NCI-H524 treated with DMSO at 0.1 percent for 48 hours (cell line): ENCODE measurements at regions not wholly inside any gene's neighbourhood (a gene's known extent, or its start where the extent isn't known, plus 50 kb on each side); places are given as distances from the start of the nearest gene placed in this dataset.

Source experiments
- DNase-seq: peaks from one replicate; lab custom pipeline; 2025; lab: John Stamatoyannopoulos, UW

DNA sequence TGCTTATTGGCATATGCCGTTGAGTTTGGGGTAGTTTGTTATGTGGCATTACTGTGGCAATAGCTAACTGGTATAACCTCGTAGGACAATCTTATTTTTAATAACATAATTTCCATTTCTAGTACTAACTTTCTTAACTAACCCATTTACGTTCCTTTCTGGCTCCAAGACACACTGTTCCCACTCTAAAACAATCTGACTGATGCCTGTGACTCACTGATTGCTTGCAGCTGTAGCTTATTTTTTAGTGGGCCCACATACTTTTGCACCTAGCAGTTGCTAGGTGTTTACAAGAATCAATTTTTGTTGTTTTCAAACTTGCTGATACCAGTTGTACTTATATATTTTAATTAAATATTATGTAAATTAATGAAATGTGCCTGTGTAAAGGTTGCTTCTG lies 52.2 kb downstream of the FAT3 start:
- DNase-seq: no peak

DNA sequence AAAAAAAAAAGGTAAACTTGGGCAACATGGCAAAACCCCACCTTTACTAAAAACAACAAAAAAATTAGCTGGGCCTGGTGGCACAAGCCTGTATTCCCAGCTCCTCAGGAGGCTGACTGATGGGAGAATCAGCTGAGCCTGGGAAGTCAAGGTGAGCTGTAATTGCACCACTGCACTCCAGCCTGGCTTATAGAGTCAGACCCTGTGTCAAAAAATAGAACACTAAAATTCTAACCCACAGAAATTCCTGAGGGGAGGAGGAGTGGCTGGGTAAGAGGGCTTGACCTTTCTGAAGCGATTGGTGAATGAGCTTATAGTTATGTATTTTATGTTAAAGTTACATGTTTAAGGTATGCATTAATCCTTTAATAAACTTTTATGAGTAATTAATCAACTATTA lies 53.3 kb downstream of the FAT3 start:
- no peak for DNase-seq

DNA sequence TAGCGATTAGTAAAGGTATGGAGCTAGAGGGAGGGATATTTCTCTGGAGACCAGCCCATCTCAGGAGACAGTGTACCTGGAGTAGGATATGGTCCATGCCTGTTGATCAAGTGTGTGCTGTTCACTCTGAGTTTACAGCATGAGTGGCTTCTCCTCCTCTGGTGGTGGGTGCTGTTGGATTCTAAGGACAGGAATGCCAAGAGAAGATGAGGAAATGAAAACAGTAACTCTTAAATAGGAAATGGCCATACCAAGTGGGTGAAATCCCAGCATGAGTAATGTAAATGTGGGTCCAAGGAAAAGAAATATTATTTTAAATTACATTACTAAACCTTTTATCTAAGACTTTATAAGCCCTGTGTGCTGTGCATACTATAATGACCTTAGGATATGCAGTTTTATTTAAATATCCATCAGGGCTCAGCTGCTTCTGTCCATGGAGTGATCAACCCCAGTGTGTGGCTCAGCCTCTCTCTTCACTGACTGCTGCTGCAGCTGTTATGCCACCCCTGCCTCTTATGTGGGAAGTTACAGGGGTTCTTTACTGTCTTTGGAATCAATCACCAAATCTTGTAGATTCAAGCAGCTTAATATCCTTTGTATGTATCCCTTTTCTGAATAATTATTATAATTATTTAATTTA lies 54.3 kb downstream of the FAT3 start:
- DNase-seq: no peak

DNA sequence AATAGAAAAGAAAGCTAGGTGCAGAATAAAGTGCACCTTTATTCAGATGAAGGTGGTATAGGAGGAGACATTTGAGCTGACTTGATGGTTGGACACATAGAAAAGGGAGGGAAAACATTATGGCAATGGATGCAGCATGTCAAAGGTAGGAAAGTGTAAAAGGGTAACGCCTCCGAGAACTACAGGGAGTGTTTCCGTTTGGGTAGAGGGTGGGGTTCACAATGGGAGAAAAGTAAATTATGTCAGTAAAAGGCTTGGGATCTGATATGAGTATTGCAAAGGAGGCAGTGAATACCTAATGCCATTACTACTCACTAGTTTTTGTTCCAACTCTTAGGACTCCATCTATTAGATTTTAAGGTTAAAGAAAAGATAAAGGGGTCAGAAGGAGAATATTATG lies 59.5 kb downstream of the FAT3 start:
- no peak for DNase-seq

GRCh38 chr11:92284558-92284957 lies 59.9 kb downstream of the FAT3 start:
- DNase-seq: no peak

- no peak for DNase-seq
These were observed 61.2 kb downstream of the FAT3 start for GRCh38 chr11:92285776-92286175.

DNA sequence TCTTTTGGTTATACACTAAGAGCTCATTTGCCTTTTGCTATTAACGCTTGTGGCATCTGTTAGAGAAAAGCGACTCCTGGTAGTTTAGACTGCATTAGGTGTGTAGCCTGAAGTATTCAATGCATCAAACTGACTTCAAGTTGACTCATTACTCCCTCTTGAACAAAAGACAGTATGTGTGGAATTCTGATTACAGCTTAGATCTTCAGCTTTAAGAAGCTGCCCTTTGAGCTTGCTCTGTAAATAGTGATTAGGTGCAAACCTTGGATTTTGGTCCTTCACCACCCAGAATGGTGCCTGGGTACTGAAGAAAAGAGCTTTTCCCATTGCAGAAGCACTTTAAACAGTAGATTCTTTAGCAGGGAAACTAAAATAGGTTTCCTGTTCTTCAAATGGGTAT lies 62.1 kb downstream of the FAT3 start:
- no peak for DNase-seq

DNA sequence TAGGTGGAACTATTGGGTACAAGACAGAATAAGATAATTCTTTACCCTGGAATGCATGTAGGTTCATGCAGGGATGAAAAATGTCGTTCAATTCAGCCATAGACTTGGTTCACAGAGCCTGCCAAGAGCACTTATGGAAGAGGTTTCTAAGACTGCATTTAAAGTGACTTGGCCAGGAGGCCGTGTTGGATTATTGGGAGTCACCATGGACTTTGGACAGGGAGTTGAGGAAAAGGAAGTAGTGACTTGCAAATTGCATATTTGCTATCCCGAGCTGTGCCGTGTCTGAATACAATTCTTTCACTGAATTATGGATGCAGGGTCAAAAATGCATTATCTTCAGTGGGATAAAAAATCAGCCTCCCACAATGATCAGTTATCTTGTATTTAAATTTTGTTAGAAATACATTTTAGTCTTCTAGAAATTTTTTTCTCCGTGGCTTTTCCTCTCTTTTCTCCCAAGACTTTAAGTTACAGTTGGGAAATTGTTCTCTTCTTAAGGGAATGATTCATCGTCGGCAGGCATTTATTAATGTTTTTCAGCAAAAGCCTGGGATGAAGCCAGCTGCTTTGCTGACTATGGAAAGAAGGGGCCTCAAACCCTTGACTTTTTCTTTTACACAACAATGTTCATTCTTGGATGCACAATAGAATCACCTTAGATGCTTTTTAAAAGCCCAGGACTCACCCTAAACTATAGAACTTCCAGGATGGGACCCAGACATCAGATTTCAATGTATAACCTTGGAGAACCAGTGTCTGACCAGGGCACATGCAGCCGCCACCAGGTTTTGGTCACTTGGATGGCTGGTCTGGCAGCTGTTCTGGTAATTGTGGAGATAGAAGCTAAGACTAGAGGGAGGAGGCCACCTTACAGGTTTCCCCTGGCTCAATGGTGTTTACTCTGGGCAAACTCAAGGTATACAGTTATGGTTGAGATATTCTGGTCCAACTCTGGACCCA lies 70.8 kb downstream of the FAT3 start:
- no peak for DNase-seq

GRCh38 chr11:92296138-92296515 lies 71.5 kb downstream of the FAT3 start:
- DNase-seq: no peak

DNA sequence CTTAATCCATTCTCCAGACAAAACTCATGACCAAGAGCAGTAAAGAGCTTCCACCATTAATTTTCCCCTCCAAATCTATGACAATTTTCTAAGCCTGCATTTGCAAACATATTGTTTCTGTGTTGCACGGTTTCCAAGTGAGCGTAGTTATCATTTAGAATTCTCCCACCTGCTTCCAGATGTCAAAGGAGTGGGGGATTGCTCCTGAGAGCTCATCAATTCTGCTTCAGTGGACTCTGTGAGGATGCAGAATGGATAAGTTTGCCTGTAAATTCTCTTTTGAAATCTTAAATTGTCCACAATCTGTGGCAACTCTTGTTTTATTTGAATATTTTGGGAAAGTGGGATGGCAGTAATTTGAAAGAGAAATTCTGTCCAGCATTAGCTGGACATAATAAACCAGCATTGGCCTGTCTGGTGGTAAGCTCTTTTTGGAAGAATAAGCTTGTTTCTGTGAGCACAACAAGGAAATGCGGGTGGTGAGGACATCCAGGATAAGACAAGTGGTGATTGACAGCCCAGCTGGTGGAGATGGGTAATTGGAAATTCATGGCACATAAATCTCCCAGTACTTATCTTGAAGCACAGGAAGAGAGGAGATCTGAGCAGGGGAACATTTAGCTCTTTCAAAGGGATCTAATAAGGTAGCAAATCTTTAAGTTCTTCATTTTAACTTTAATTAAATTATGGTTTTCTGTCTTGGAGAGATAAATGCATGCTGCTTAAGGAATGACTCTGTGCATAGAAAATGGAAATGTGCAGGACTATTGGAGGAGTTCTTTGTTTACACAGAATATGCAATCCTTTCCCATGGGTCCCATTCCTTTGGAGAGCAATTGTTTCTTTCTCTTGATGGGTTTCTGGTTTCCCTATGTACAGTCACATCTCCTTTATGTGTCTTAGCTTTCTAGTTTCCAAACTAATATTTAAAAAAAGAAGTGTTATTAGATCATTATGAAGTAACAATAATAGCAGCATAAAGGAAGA lies 73.2 kb downstream of the FAT3 start:
- DNase-seq: no peak

- no peak for DNase-seq
These were observed 76.3 kb downstream of the FAT3 start for GRCh38 chr11:92300876-92301275.

- DNase-seq: no peak
These were observed 78.2 kb downstream of the FAT3 start for GRCh38 chr11:92302770-92303169.

GRCh38 chr11:92304271-92304670 lies 79.7 kb downstream of the FAT3 start:
- DNase-seq: no peak

DNA sequence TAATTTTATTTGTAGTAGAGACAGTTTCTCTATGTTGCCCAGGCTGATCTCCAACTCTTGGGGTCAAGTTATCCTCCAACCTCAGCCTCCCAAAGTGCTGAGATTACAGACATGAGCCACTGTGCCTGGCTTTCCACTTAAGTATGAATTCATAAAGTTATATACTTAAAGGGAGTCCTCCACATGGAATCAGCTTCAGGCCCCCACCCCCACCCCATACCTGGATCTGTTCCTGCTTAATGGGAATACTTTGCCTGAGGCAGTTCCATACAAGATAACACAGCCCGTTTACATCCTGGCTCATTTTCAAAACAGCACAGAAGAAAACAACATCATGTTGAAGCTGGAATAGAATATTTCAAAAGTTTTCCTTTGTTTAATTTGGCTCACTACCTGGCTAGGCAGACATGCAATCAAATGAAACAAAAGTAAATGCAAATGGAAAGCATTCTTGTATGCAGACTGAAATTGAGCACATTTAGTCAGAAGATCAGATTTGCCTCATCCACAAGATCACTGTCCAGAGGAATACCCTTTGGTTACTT lies 82.4 kb downstream of the FAT3 start:
- DNase-seq: no peak

GRCh38 chr11:92308366-92308765 lies 83.7 kb downstream of the FAT3 start:
- no peak for DNase-seq

DNA sequence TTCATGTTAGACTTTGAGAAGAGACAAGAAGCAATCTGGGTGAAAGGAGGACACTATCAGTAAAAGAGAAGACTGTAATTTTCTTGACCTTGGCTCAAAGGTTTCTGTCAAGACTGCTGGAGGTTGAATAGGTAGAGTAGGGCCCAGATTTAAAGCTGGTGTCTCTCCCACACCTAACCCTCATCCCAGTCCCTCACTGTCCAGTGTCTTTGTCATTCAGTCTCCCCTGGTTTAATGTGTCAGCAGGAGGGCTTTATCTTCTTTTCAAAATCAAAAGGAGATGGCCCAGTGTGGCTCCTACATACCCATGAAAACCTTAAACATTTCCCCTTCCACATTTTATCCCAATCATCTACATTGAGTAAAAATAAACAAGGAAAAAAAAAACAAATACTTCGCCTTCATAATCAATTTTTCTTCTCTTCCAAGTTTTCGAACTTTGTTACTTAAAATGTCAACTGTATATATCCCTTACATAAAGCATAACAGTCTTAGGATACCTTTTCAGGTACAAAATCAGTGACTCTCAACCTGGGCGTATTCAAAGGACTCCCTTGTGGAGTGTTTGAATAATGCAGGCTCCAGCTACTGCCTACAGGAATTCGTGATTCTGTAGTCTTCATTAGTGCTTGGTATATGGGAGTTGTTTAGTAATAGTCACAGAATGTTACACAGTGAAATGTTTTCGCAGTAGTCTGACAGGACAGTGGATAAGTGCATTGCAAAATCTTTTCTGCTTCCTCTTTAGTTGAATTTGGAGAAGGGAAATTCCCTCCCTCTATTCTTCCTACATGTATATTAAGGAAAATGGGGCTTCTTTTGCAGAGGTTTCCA lies 87.2 kb downstream of the FAT3 start:
- no peak for DNase-seq

DNA sequence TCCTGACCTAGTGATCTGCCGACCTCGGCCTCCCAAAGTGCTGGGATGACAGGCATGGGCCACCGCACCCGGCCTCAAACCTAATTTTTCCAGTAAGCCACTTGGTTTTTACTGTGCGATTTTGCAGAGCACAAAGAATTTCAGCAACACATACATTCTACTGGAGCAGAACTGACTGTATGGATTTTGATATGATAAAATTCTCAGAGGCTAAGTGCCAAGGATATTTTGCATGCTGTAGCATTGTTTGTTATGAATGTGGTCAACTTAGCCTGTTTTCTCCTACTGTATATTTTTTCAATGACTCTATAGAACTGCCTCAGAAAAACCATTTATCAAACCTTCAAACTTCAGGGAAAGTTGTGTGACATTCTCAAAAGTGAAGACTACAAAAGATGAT lies 89.2 kb downstream of the FAT3 start:
- DNase-seq: no peak

DNA sequence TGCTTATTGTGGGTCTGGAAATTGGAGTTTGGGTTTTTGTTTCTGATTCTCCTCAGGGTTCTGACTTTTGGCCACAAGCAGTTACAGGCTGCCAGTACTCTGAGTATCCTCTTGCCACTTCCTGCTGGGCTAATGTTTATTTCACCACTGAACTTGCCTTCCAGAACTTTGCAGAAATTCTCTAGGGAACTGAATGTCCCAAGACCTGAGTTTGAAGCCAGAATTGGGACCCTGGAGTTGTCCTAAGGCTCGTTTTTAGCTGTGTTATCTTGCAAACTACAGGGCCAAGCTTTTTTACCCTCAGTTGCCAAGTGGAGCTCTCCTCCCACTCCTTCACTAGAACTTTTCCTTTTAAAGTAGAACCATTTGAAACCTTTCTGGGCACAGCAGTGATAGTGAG lies 89.9 kb downstream of the FAT3 start:
- DNase-seq: no peak

- DNase-seq: no peak
These were observed 91.6 kb downstream of the FAT3 start for GRCh38 chr11:92316106-92316809.

DNA sequence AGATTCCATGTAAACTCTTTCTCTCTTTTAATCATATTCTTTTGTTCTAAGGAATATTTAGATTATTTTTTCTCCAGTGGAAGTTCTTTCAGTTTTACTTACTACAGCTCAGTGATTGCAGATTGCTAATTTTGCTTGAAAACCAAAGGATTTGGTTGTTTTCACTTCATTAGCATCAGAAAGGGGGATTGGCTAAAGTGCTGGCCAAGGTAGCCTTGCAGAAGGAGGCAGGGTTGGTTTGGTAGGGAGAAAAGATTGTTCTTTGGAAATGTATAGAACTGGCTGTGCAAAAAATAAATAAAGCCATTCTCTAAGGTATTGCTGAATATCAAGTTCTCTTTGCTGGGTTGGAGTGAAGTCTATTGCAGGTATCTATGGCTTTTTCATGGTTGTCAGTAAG lies 92.6 kb downstream of the FAT3 start:
- no peak for DNase-seq

DNA sequence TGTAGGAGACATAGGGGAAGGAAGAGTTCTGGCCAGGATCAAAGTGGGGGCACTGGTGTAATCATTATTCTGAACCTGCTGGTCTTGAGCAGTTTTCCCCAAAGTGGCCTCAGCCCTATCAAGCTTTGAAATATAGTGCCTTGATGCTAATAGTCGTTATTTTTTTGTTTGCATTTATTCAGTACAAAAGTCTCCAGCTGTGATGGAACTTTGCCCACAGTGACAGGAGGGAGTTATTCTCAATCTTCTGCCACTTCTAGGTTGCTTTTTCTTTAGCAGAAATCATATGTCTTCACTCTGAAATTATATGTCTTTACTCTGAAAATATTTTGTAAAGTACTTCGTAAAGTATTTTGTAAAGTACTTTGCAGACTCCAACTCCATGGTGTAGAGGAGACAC lies 93.1 kb downstream of the FAT3 start:
- no peak for DNase-seq
